T-cell (primary cell): ENCODE measurements at regions not wholly inside any gene's neighbourhood (a gene's known extent, or its start where the extent isn't known, plus 50 kb on each side); places are given as distances from the start of the nearest gene placed in this dataset.

ENCODE experiments used
- ATAC-seq, 4 experiments: fragments of 200-7000 bp in 3 of 4; fragments of 150-1000 bp in 1 of 4; cut with Tn5 transposase; replicated peaks in 1 of 4; 1 replicate in 3 of 4; 2 replicates in 1 of 4; pipeline ENCODE4 v1.10.0; 2021; ENCODE audit warnings: moderate library complexity in 3 of 4, mild to moderate bottlenecking in 2 of 4, moderate number of reproducible peaks in 1 of 4
- CTCF ChIA-PET, 2 donors: fragments of 300-600 bp; sonication (Branson Sonifier 250); formaldehyde crosslinking; loops; one replicate each; lab custom pipeline; 2022; ENCODE audit warnings: antibody characterized with exemption in 2 of 2; lab: Charles Lee
- POLR2A ChIA-PET, 2 donors: fragments of 300-600 bp; sonication (Branson Sonifier 250); formaldehyde crosslinking; loops; one replicate each; lab custom pipeline; 2022; ENCODE audit warnings: antibody characterized with exemption in 2 of 2; lab: Charles Lee
- DNase-seq, 35 experiments: peaks; one replicate each; pipeline versions ENCODE4 v3.0.0 to v3.0.0-alpha.2; 2013 to 2023
- H3K27ac ChIP-seq: one replicate; pipeline ENCODE4 v1.5.1; 2013; ENCODE audit warnings: low read length
- H3K27me3 ChIP-seq, 2 experiments: replicated peaks in 1 of 2; 1 replicate in 1 of 2; 2 replicates in 1 of 2; pipeline versions ENCODE4 v1.6.1 to v1.7.0; 2013; ENCODE audit warnings: low read length in 1 of 2, mixed read lengths in 1 of 2; ENCODE audit not compliant: control insufficient read depth in 2 of 2, insufficient read depth in 2 of 2; ENCODE audit errors: extremely low read depth in 1 of 2
- H3K36me3 ChIP-seq, 2 donors: 1 replicate in 1 of 2; 2 replicates in 1 of 2; pipeline versions ENCODE4 v1.6.1 to v1.7.0; 2013; ENCODE audit warnings: low read length in 1 of 2; ENCODE audit not compliant: control insufficient read depth in 2 of 2, insufficient read depth in 1 of 2; ENCODE audit errors: extremely low read depth in 1 of 2
- H3K4me1 ChIP-seq, 2 experiments: 1 replicate in 1 of 2; 2 replicates in 1 of 2; pipeline versions ENCODE4 v1.6.1 to v1.7.0; 2013; ENCODE audit warnings: low read length in 2 of 2, mixed read lengths in 1 of 2; ENCODE audit not compliant: insufficient read depth in 2 of 2, control insufficient read depth in 1 of 2; ENCODE audit errors: extremely low read depth in 1 of 2
- H3K4me3 ChIP-seq, 2 donors: 1 replicate in 1 of 2; 2 replicates in 1 of 2; pipeline versions ENCODE4 v1.5.1 to v1.7.0; 2013; ENCODE audit warnings: mild to moderate bottlenecking in 2 of 2, low read length in 1 of 2, moderate library complexity in 1 of 2; ENCODE audit not compliant: control insufficient read depth in 1 of 2; ENCODE audit errors: extremely low read depth in 1 of 2
- H3K9me3 ChIP-seq: 2 replicates; pipeline ENCODE4 v1.7.0; 2013
- H3K27ac Mint-ChIP-seq, 2 donors: one replicate each; pipeline ENCODE4 v1.8.0; 2020 to 2021; ENCODE audit warnings: mild to moderate bottlenecking in 2 of 2, mixed read lengths in 2 of 2
- H3K27me3 Mint-ChIP-seq, 2 donors: one replicate each; pipeline ENCODE4 v1.8.0; 2021 to 2022; ENCODE audit warnings: mixed read lengths in 2 of 2
- H3K36me3 Mint-ChIP-seq: one replicate; pipeline ENCODE4 v1.8.0; 2021; ENCODE audit warnings: mixed read lengths
- H3K4me1 Mint-ChIP-seq, 3 donors: one replicate each; pipeline ENCODE4 v1.8.0; 2020 to 2022; ENCODE audit warnings: mixed read lengths in 3 of 3, mild to moderate bottlenecking in 1 of 3
- H3K4me3 Mint-ChIP-seq, 3 donors: one replicate each; pipeline ENCODE4 v1.8.0; 2020 to 2022; ENCODE audit warnings: mild to moderate bottlenecking in 3 of 3, mixed read lengths in 3 of 3, moderate library complexity in 3 of 3
- H3K9me3 Mint-ChIP-seq, 3 donors: one replicate each; pipeline ENCODE4 v1.8.0; 2020 to 2022; ENCODE audit warnings: mixed read lengths in 3 of 3
- WGBS: methylation state at CpG from one replicate; pipeline ENCODE4 v1.1.5; 2013; ENCODE audit warnings: missing lambda C conversion rate; ENCODE audit not compliant: insufficient coverage; 5-methylcytosine and 5-hydroxymethylcytosine counted together

- no peak overlapping the region for H3K4me3 Mint-ChIP-seq
- no peak for ATAC-seq
- CTCF ChIA-PET, result no interaction called here
Observed at GRCh38 chr9:85269811-85270210, 471.9 kb downstream of the AGTPBP1 start.

DNA sequence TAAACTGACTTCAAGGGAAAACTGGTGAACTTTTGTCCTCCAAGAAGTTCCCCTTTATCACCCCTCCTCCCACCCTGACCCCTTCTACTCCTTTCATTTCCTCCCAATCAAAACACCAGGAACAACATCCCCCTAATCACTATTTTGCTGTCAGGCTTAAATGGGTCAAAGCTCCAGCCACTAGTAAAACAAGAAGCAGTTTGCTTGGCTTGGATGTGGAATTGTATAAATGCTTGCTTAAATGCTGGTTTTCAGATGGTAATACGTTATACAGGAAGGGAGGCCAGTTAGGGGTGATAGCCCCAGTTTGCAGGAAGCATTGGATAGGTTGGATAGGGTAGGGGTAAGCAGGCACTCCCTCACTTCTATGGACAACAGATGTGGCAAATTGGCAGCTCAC lies 473.6 kb downstream of the AGTPBP1 start:
- Histone ChIP-seq H3K27me3 (peaks cover 0 to 5% of the 10 kb centered on the region in 2 experiments), H3K4me1 (no peaks in the 10 kb centered on the region), H3K9me3 (no peaks in the 10 kb centered on the region), H3K27ac (no peak overlapping the region), H3K36me3 (no peaks in the 10 kb centered on the region), H3K4me3 (no peak overlapping the region)
- H3K9me3 Mint-ChIP-seq, result no peaks in the 10 kb centered on the region
- peaks cover 1 to 3% of the 10 kb centered on the region in 2 donors for H3K27me3 Mint-ChIP-seq
- no peak for ATAC-seq
- no peak for DNase-seq
- H3K4me3 Mint-ChIP-seq, result no peak overlapping the region
- WGBS, result no CpG with 5 or more reads among the region's 1 CpG
- CTCF ChIA-PET, result interaction anchor here in 1 of 2 donors (0.6 kb wide), 1 partner anchor 947 kb away, joined by 4 read pairs; no protein-coding TSS in a partner anchor
- H3K36me3 Mint-ChIP-seq, result no peaks in the 10 kb centered on the region
- H3K4me1 Mint-ChIP-seq, result no peaks in the 10 kb centered on the region
- POLR2A ChIA-PET, result no interaction called here
- no peak overlapping the region for H3K27ac Mint-ChIP-seq

More at GRCh38 chr9:85269811-85270210, 471.9 kb downstream of the AGTPBP1 start:
- Histone ChIP-seq H3K9me3 (no peaks in the 10 kb centered on the region), H3K4me3 (no peak overlapping the region), H3K27me3 (peaks cover 0 to 5% of the 10 kb centered on the region in 2 experiments), H3K36me3 (no peaks in the 10 kb centered on the region), H3K27ac (no peak overlapping the region), H3K4me1 (no peaks in the 10 kb centered on the region)
- POLR2A ChIA-PET, result no interaction called here
- DNase-seq, result no peak
- Mint-ChIP-seq H3K4me1 (no peaks in the 10 kb centered on the region), H3K27ac (no peak overlapping the region), H3K36me3 (no peaks in the 10 kb centered on the region), H3K9me3 (no peaks in the 10 kb centered on the region), H3K27me3 (peaks cover 0 to 3% of the 10 kb centered on the region in 2 donors)
- 74% methylated on average over 2 of the region's 7 CpGs for WGBS

GRCh38 chr9:85264695-85265094 lies 477.1 kb downstream of the AGTPBP1 start:
- Mint-ChIP-seq H3K36me3 (no peaks in the 10 kb centered on the region), H3K27ac (no peak overlapping the region), H3K4me1 (no peaks in the 10 kb centered on the region), H3K4me3 (no peak overlapping the region), H3K9me3 (no peaks in the 10 kb centered on the region), H3K27me3 (peaks cover 1 to 11% of the 10 kb centered on the region in 2 donors)
- H3K27ac ChIP-seq, result no peak overlapping the region
- ChIA-PET CTCF (interaction anchor here in 1 of 2 donors (0.6 kb wide), 1 partner anchor 463 kb away, joined by 3 read pairs; no protein-coding TSS in a partner anchor), POLR2A (no interaction called here)
- no peaks in the 10 kb centered on the region for H3K9me3 ChIP-seq
- H3K36me3 ChIP-seq, result no peaks in the 10 kb centered on the region
- no peaks in the 10 kb centered on the region for H3K4me1 ChIP-seq
- ATAC-seq (no peak), DNase-seq (no peak)
- peaks cover 0 to 5% of the 10 kb centered on the region in 2 experiments for H3K27me3 ChIP-seq
- H3K4me3 ChIP-seq, result no peak overlapping the region

GRCh38 chr9:85263288-85263687 lies 478.5 kb downstream of the AGTPBP1 start:
- Mint-ChIP-seq H3K27ac (no peak overlapping the region), H3K27me3 (peaks cover 10 to 21% of the 10 kb centered on the region in 2 donors), H3K4me3 (no peak overlapping the region), H3K4me1 (peaks cover 0 to 6% (median 0%) of the 10 kb centered on the region in 3 donors), H3K36me3 (no peaks in the 10 kb centered on the region), H3K9me3 (no peaks in the 10 kb centered on the region)
- H3K4me1 ChIP-seq, result no peaks in the 10 kb centered on the region
- H3K36me3 ChIP-seq, result no peaks in the 10 kb centered on the region
- no peaks in the 10 kb centered on the region for H3K9me3 ChIP-seq
- DNase-seq (no peak), ATAC-seq (no peak)
- POLR2A ChIA-PET, result interaction anchor here in 1 of 2 donors (0.6 kb wide), 1 partner anchor 10 kb away, joined by 3 read pairs; no protein-coding TSS in a partner anchor
- WGBS, result no CpG with 5 or more reads among the region's 2 CpGs
- no peak overlapping the region for H3K4me3 ChIP-seq
- CTCF ChIA-PET, result no interaction called here
- H3K27me3 ChIP-seq, result peaks cover 0 to 7% of the 10 kb centered on the region in 2 experiments
- H3K27ac ChIP-seq, result no peak overlapping the region

- WGBS, result no CpG with 5 or more reads among the region's 2 CpGs
- H3K4me1 Mint-ChIP-seq, result peaks cover 0 to 6% (median 0%) of the 10 kb centered on the region in 3 donors
- CTCF ChIA-PET, result no interaction called here
Observed at GRCh38 chr9:85262333-85262732, 479.4 kb downstream of the AGTPBP1 start.

GRCh38 chr9:85260275-85260845 lies 481.4 kb downstream of the AGTPBP1 start:
- no peaks in the 10 kb centered on the region for H3K36me3 ChIP-seq
- H3K27me3 ChIP-seq, result peaks cover 0 to 6% of the 10 kb centered on the region in 2 experiments
- H3K36me3 Mint-ChIP-seq, result no peaks in the 10 kb centered on the region
- no peaks in the 10 kb centered on the region for H3K9me3 ChIP-seq
- H3K27me3 Mint-ChIP-seq, result peaks cover 10 to 27% of the 10 kb centered on the region in 2 donors
- H3K4me3 ChIP-seq, result no peak overlapping the region
- ATAC-seq, result no peak
- H3K27ac ChIP-seq, result no peak overlapping the region
- no peak for DNase-seq
- H3K9me3 Mint-ChIP-seq, result peaks cover 0 to 7% (median under 1%) of the 10 kb centered on the region in 3 donors
- H3K27ac Mint-ChIP-seq, result no peak overlapping the region
- POLR2A ChIA-PET, result no interaction called here
- H3K4me3 Mint-ChIP-seq, result no peak overlapping the region
- H3K4me1 ChIP-seq, result no peaks in the 10 kb centered on the region
- WGBS, result no CpG with 5 or more reads among the region's 2 CpGs
- peaks cover 0 to 6% (median 0%) of the 10 kb centered on the region in 3 donors for H3K4me1 Mint-ChIP-seq
- CTCF ChIA-PET, result no interaction called here

More at GRCh38 chr9:85262333-85262732, 479.4 kb downstream of the AGTPBP1 start:
- Histone ChIP-seq H3K9me3 (no peaks in the 10 kb centered on the region), H3K36me3 (no peaks in the 10 kb centered on the region), H3K4me1 (no peaks in the 10 kb centered on the region), H3K27ac (no peak overlapping the region), H3K27me3 (peaks cover 0 to 6% of the 10 kb centered on the region in 2 experiments), H3K4me3 (no peak overlapping the region)
- H3K27me3 Mint-ChIP-seq, result peaks cover 10 to 21% of the 10 kb centered on the region in 2 donors
- H3K4me3 Mint-ChIP-seq, result no peak overlapping the region
- no peak overlapping the region for H3K27ac Mint-ChIP-seq
- POLR2A ChIA-PET, result no interaction called here
- ATAC-seq, result no peak
- H3K9me3 Mint-ChIP-seq, result no peaks in the 10 kb centered on the region
- H3K36me3 Mint-ChIP-seq, result no peaks in the 10 kb centered on the region
- DNase-seq, result no peak
